Neuronal stem cell (in vitro differentiated cells): ENCODE measurements at regions not wholly inside any gene's neighbourhood (a gene's known extent, or its start where the extent isn't known, plus 50 kb on each side); places are given as distances from the start of the nearest gene placed in this dataset.

Source experiments
- DNase-seq: peaks from one replicate; pipeline ENCODE4 v3.0.0-alpha.2; 2013; ENCODE audit warnings: low spot score
- H2AFZ ChIP-seq: one replicate; pipeline ENCODE4 v1.6.1; 2013; ENCODE audit warnings: mild to moderate bottlenecking, low read length, inconsistent platforms
- H2AK5ac ChIP-seq: 2 replicates; pipeline ENCODE4 v1.6.1; 2013; ENCODE audit warnings: low read depth, mild to moderate bottlenecking, inconsistent platforms, low read length, moderate library complexity, mixed read lengths
- H2BK120ac ChIP-seq: 2 replicates; pipeline ENCODE4 v1.6.1; 2013; ENCODE audit warnings: low read depth, mild to moderate bottlenecking, inconsistent platforms, low read length, moderate library complexity, mixed read lengths
- H2BK12ac ChIP-seq: one replicate; pipeline ENCODE4 v1.6.1; 2013; ENCODE audit warnings: low read length, inconsistent platforms
- H2BK15ac ChIP-seq: 2 replicates; pipeline ENCODE4 v1.6.1; 2013; ENCODE audit warnings: mild to moderate bottlenecking, low read length, inconsistent platforms, mixed read lengths
- H2BK5ac ChIP-seq: one replicate; pipeline ENCODE4 v1.6.1; 2013; ENCODE audit warnings: inconsistent platforms, mild to moderate bottlenecking, low read length, moderate library complexity
- H3K14ac ChIP-seq: one replicate; pipeline ENCODE4 v1.6.1; 2013; ENCODE audit warnings: low read length, inconsistent platforms
- H3K18ac ChIP-seq: 2 replicates; pipeline ENCODE4 v1.6.1; 2013; ENCODE audit warnings: low read length, inconsistent platforms
- H3K23ac ChIP-seq: 2 replicates; pipeline ENCODE4 v1.6.1; 2013; ENCODE audit warnings: low read depth, mild to moderate bottlenecking, mixed read lengths, low read length, inconsistent platforms; ENCODE audit not compliant: poor library complexity
- H3K27ac ChIP-seq: replicated peaks from 3 replicates; pipeline ENCODE4 v1.5.1; 2013; ENCODE audit warnings: low read length, inconsistent platforms
- H3K27me3 ChIP-seq, 3 experiments: 2 replicates each; pipeline ENCODE4 v1.6.1; 2013; ENCODE audit warnings: low read length in 3 of 3, mild to moderate bottlenecking in 2 of 3, inconsistent platforms in 1 of 3, low read depth in 1 of 3, mixed read lengths in 1 of 3, moderate library complexity in 1 of 3; ENCODE audit not compliant: control insufficient read depth in 3 of 3, insufficient read depth in 3 of 3
- H3K36me3 ChIP-seq, 2 donors: replicated peaks in 1 of 2; 2 replicates each; pipeline ENCODE4 v1.6.1; 2013; ENCODE audit warnings: low read length in 2 of 2; ENCODE audit not compliant: control insufficient read depth in 2 of 2, insufficient read depth in 2 of 2
- H3K4ac ChIP-seq: 2 replicates; pipeline ENCODE4 v1.6.1; 2013; ENCODE audit warnings: inconsistent platforms, mild to moderate bottlenecking, low read length, moderate library complexity
- H3K4me1 ChIP-seq, 2 donors: 1 replicate in 1 of 2; 2 replicates in 1 of 2; pipeline ENCODE4 v1.6.1; 2013; ENCODE audit warnings: low read length in 2 of 2, low read depth in 1 of 2; ENCODE audit not compliant: control insufficient read depth in 2 of 2, insufficient read depth in 1 of 2
- H3K4me2 ChIP-seq: one replicate; pipeline ENCODE4 v1.6.1; 2013; ENCODE audit warnings: mild to moderate bottlenecking, low read length, inconsistent platforms; ENCODE audit not compliant: insufficient read depth, poor library complexity, severe bottlenecking
- H3K4me3 ChIP-seq, 2 donors: 2 replicates each; pipeline ENCODE4 v1.5.1; 2013; ENCODE audit warnings: low read length in 2 of 2, mild to moderate bottlenecking in 2 of 2, inconsistent platforms in 1 of 2, moderate library complexity in 1 of 2
- H3K79me1 ChIP-seq: one replicate; pipeline ENCODE4 v1.6.1; 2013; ENCODE audit warnings: low read depth, mild to moderate bottlenecking, inconsistent platforms, low read length, moderate library complexity
- H3K9ac ChIP-seq: one replicate; pipeline ENCODE4 v1.6.1; 2013; ENCODE audit warnings: mild to moderate bottlenecking, low read depth, low read length, inconsistent platforms; ENCODE audit not compliant: poor library complexity
- H3K9me3 ChIP-seq, 2 donors: replicated peaks in 1 of 2; 2 replicates each; pipeline versions ENCODE3 to v1.6.1; 2013; ENCODE audit warnings: low read length in 2 of 2, mild to moderate bottlenecking in 2 of 2, inconsistent platforms in 1 of 2, low read depth in 1 of 2, mixed read lengths in 1 of 2, moderate library complexity in 1 of 2; ENCODE audit not compliant: control insufficient read depth in 2 of 2, insufficient read depth in 1 of 2
- H4K8ac ChIP-seq: one replicate; pipeline ENCODE4 v1.6.1; 2013; ENCODE audit warnings: low read depth, mild to moderate bottlenecking, inconsistent platforms, low read length, moderate library complexity
- H4K91ac ChIP-seq: one replicate; pipeline ENCODE4 v1.6.1; 2013; ENCODE audit warnings: low read length, low read depth, mild to moderate bottlenecking, inconsistent platforms; ENCODE audit not compliant: poor library complexity
- WGBS, 2 donors: extraction: QIAGEN DNeasy Blood & Tissue Kit; methylation state at CpG; one replicate each; pipeline ENCODE4 v1.1.7; 2013; ENCODE audit warnings: missing lambda C conversion rate in 2 of 2, mixed read lengths in 1 of 2; ENCODE audit not compliant: insufficient read length in 2 of 2, insufficient replicate concordance in 1 of 2; ENCODE audit errors: extremely low coverage in 2 of 2; 5-methylcytosine and 5-hydroxymethylcytosine counted together

- Histone ChIP-seq H3K4me3 (no peak overlapping the region), H4K8ac (no peak overlapping the region), H3K36me3 (no peaks in the 10 kb centered on the region), H3K9me3 (peaks cover under 1 to 2% of the 10 kb centered on the region in 2 donors), H3K4me2 (no peak overlapping the region), H3K4ac (no peak overlapping the region), H3K23ac (no peak overlapping the region), H3K18ac (no peak overlapping the region), H4K91ac (no peak overlapping the region), H2BK120ac (no peak overlapping the region), H2AFZ (no peak overlapping the region), H2AK5ac (no peak overlapping the region), H3K27ac (no peak overlapping the region), H3K4me1 (no peaks in the 10 kb centered on the region), H2BK15ac (no peak overlapping the region), H3K14ac (no peak overlapping the region), H3K27me3 (no peaks in the 10 kb centered on the region), H2BK5ac (no peak overlapping the region), H3K79me1 (no peaks in the 10 kb centered on the region), H2BK12ac (no peak overlapping the region), H3K9ac (no peak overlapping the region)
- no CpG with 5 or more reads among the region's 8 CpGs for WGBS, 2 donors
- no peak for DNase-seq
Measured at GRCh38 chr2:6780765-6781274, 84.9 kb downstream of the CMPK2 start.

GRCh38 chr2:6782517-6783237 lies 83.0 kb downstream of the CMPK2 start:
- Histone ChIP-seq H2BK12ac (no peak overlapping the region), H2AK5ac (no peak overlapping the region), H3K9me3 (peaks cover 0 to 2% of the 10 kb centered on the region in 2 donors), H3K23ac (peak overlapping the region; percentile 37), H3K27me3 (no peaks in the 10 kb centered on the region), H3K14ac (peak overlapping the region; percentile 77), H2AFZ (no peak overlapping the region), H3K27ac (no peak overlapping the region), H4K8ac (no peak overlapping the region), H2BK120ac (no peak overlapping the region), H4K91ac (no peak overlapping the region), H3K18ac (no peak overlapping the region), H3K9ac (no peak overlapping the region), H3K4me2 (no peak overlapping the region), H2BK5ac (no peak overlapping the region), H3K4ac (no peak overlapping the region), H2BK15ac (no peak overlapping the region), H3K79me1 (no peaks in the 10 kb centered on the region), H3K4me3 (no peak overlapping the region), H3K36me3 (no peaks in the 10 kb centered on the region), H3K4me1 (no peaks in the 10 kb centered on the region)
- no CpG with 5 or more reads among the region's 16 CpGs for WGBS, 2 donors
- no peak for DNase-seq

GRCh38 chr2:6783238-6783614 lies 82.5 kb downstream of the CMPK2 start:
- peaks cover 0 to 2% of the 10 kb centered on the region in 2 donors for H3K9me3 ChIP-seq

GRCh38 chr2:6784291-6784690 lies 81.4 kb downstream of the CMPK2 start:
- Histone ChIP-seq H3K4ac (no peak overlapping the region), H3K79me1 (no peaks in the 10 kb centered on the region), H4K91ac (no peak overlapping the region), H2AK5ac (no peak overlapping the region), H3K23ac (no peak overlapping the region), H3K4me1 (no peaks in the 10 kb centered on the region), H3K4me2 (no peak overlapping the region), H3K27ac (no peak overlapping the region), H2BK15ac (no peak overlapping the region), H2AFZ (no peak overlapping the region), H3K36me3 (no peaks in the 10 kb centered on the region), H2BK12ac (no peak overlapping the region), H4K8ac (no peak overlapping the region), H3K9me3 (peaks cover 0 to 2% of the 10 kb centered on the region in 2 donors), H3K18ac (no peak overlapping the region), H3K14ac (no peak overlapping the region), H2BK5ac (no peak overlapping the region), H3K9ac (no peak overlapping the region), H3K4me3 (no peak overlapping the region), H3K27me3 (no peaks in the 10 kb centered on the region), H2BK120ac (no peak overlapping the region)
- no peak for DNase-seq
- WGBS, 2 donors: no CpG with 5 or more reads among the region's 2 CpGs

More at GRCh38 chr2:6783238-6783614, 82.5 kb downstream of the CMPK2 start:
- Histone ChIP-seq H3K4ac (no peak overlapping the region), H3K79me1 (no peaks in the 10 kb centered on the region), H3K18ac (no peak overlapping the region), H2BK12ac (no peak overlapping the region), H3K4me1 (no peaks in the 10 kb centered on the region), H3K27me3 (no peaks in the 10 kb centered on the region), H2BK120ac (no peak overlapping the region), H3K4me3 (no peak overlapping the region), H2BK15ac (no peak overlapping the region), H3K14ac (no peak overlapping the region), H2AK5ac (no peak overlapping the region), H4K91ac (no peak overlapping the region), H3K23ac (no peak overlapping the region), H2AFZ (no peak overlapping the region), H3K4me2 (no peak overlapping the region), H3K9ac (no peak overlapping the region), H3K27ac (no peak overlapping the region), H3K36me3 (no peaks in the 10 kb centered on the region), H2BK5ac (no peak overlapping the region), H4K8ac (no peak overlapping the region)
- DNase-seq: no peak
- no CpG with 5 or more reads among the region's 6 CpGs for WGBS, 2 donors
